ENCODE measurements at regions not wholly inside any gene's neighbourhood (a gene's known extent, or its start where the extent isn't known, plus 50 kb on each side); places are given as distances from the start of the nearest gene placed in this dataset.

GRCh38 chr17:70478902-70479301 lies 309.6 kb downstream of the KCNJ2 start:
- Histone ChIP-seq H2AFZ (ENCODE audit: low read length) (no peak overlapping the region), H4K20me1 (ENCODE audit: low read length) (no peaks in the 10 kb centered on the region), H3K9ac (ENCODE audit: low read length) (no peak overlapping the region), H3K79me2 (ENCODE audit: low read length) (no peaks in the 10 kb centered on the region), H3K4me1 (ENCODE audit: insufficient read depth, low read length) (no peaks in the 10 kb centered on the region), H3K36me3 (ENCODE audit: low read depth, low read length) (no peaks in the 10 kb centered on the region), H3K9me2 (replicated peaks; ENCODE audit: low read length) (no peaks in the 10 kb centered on the region), H3K4me3 (ENCODE audit: low read length) (no peak overlapping the region), H3F3A (ENCODE audit: low read length, unreplicated experiment) (no peaks in the 10 kb centered on the region), H3K4me2 (ENCODE audit: low read length) (no peak overlapping the region), H3K27me3 (ENCODE audit: low read length) (no peaks in the 10 kb centered on the region), H3K9me3 (ENCODE audit: low read length) (no peaks in the 10 kb centered on the region), H3K27ac (ENCODE audit: low read length) (no peak overlapping the region)
- intact Hi-C loops (cut with micrococcal nuclease) = no loop called here
- DNase-seq (no peak), ATAC-seq (no peak)
- BruUV-seq (replicated peaks) = no TSS peak
- ChIA-PET CTCF (no interaction called here), POLR2A (ENCODE audit: unreplicated experiment) (no interaction called here)
- TF ChIP-seq CTCF (conservative IDR thresholded peaks at IDR 0.05; ENCODE audit: low read depth, low read length) (no peak), EZH2phosphoT487 (IDR thresholded peaks at IDR 0.05; ENCODE audit: borderline replicate concordance, low read length) (no peak), EZH2 (IDR thresholded peaks at IDR 0.05; ENCODE audit: low read length, unreplicated experiment) (no peak)

- TF ChIP-seq EZH2phosphoT487 (IDR thresholded peaks at IDR 0.05; ENCODE audit: borderline replicate concordance, low read length) = no peak
- no peak for TF ChIP-seq CTCF (conservative IDR thresholded peaks at IDR 0.05; ENCODE audit: low read depth, low read length)
- no peak for TF ChIP-seq EZH2 (IDR thresholded peaks at IDR 0.05; ENCODE audit: low read length, unreplicated experiment)
- Histone ChIP-seq H3K4me2 (ENCODE audit: low read length) (no peak overlapping the region), H3K9me3 (ENCODE audit: low read length) (no peaks in the 10 kb centered on the region), H3K36me3 (ENCODE audit: low read depth, low read length) (no peaks in the 10 kb centered on the region), H3K27ac (ENCODE audit: low read length) (no peak overlapping the region), H3K9me2 (replicated peaks; ENCODE audit: low read length) (no peaks in the 10 kb centered on the region), H2AFZ (ENCODE audit: low read length) (no peak overlapping the region), H3K4me3 (ENCODE audit: low read length) (no peak overlapping the region), H3K27me3 (ENCODE audit: low read length) (no peaks in the 10 kb centered on the region), H3K4me1 (ENCODE audit: insufficient read depth, low read length) (no peaks in the 10 kb centered on the region), H4K20me1 (ENCODE audit: low read length) (no peaks in the 10 kb centered on the region), H3K9ac (ENCODE audit: low read length) (no peak overlapping the region), H3F3A (ENCODE audit: low read length, unreplicated experiment) (no peaks in the 10 kb centered on the region), H3K79me2 (ENCODE audit: low read length) (no peaks in the 10 kb centered on the region)
- CTCF ChIA-PET = no interaction called here
- no TSS peak for BruUV-seq (replicated peaks)
- intact Hi-C loops (cut with micrococcal nuclease) = no loop called here
- DNase-seq (no peak), ATAC-seq (no peak)
- POLR2A ChIA-PET (ENCODE audit: unreplicated experiment) = no interaction called here
These were observed 310.4 kb downstream of the KCNJ2 start for GRCh38 chr17:70479779-70480178.

GRCh38 chr17:70483624-70484023 lies 314.3 kb downstream of the KCNJ2 start:
- no peak for DNase-seq
- H3K4me3 ChIP-seq (ENCODE audit: low read length) = no peak overlapping the region
- 0 out of 2 replicates have a peak, but pooled peaks cover 3% of the 10 kb centered on the region for H3K9me2 ChIP-seq (replicated peaks; ENCODE audit: low read length)
- no peaks in the 10 kb centered on the region for H4K20me1 ChIP-seq (ENCODE audit: low read length)
- H3K27ac ChIP-seq (ENCODE audit: low read length) = no peak overlapping the region
- H3K36me3 ChIP-seq (ENCODE audit: low read depth, low read length) = no peaks in the 10 kb centered on the region
- H3K4me2 ChIP-seq (ENCODE audit: low read length) = no peak overlapping the region
- H3K9ac ChIP-seq (ENCODE audit: low read length) = no peak overlapping the region
- H3K4me1 ChIP-seq (ENCODE audit: insufficient read depth, low read length) = no peaks in the 10 kb centered on the region
- no peak overlapping the region for H2AFZ ChIP-seq (ENCODE audit: low read length)
- peaks cover 6% of the 10 kb centered on the region; the same call in 1 of the 2 replicates for H3K27me3 ChIP-seq (ENCODE audit: low read length)
- CTCF ChIA-PET = no interaction called here
- no TSS peak for BruUV-seq (replicated peaks)
- POLR2A ChIA-PET (ENCODE audit: unreplicated experiment) = no interaction called here
- no peak for ATAC-seq
- H3K79me2 ChIP-seq (ENCODE audit: low read length) = no peaks in the 10 kb centered on the region
- H3F3A ChIP-seq (ENCODE audit: low read length, unreplicated experiment) = no peaks in the 10 kb centered on the region
- intact Hi-C loops (cut with micrococcal nuclease) = no loop called here
- TF ChIP-seq EZH2 (IDR thresholded peaks at IDR 0.05; ENCODE audit: low read length, unreplicated experiment) (no peak), CTCF (conservative IDR thresholded peaks at IDR 0.05; ENCODE audit: low read depth, low read length) (no peak), EZH2phosphoT487 (IDR thresholded peaks at IDR 0.05; ENCODE audit: borderline replicate concordance, low read length) (no peak)
- H3K9me3 ChIP-seq (ENCODE audit: low read length) = no peaks in the 10 kb centered on the region
